Panc1 (cell line): ENCODE measurements at regions not wholly inside any gene's neighbourhood (a gene's known extent, or its start where the extent isn't known, plus 50 kb on each side); places are given as distances from the start of the nearest gene placed in this dataset.

Source experiments
- POLR2AphosphoS5 ChIP-seq: IDR thresholded peaks from 2 replicates; pipeline ENCODE4 v1.6.1; 2012; ENCODE audit warnings: mild to moderate bottlenecking, low read depth, low read length, moderate library complexity
- TCF7L2 ChIP-seq: IDR thresholded peaks from 2 replicates; pipeline ENCODE4 v1.6.1; 2011; ENCODE audit warnings: mild to moderate bottlenecking, low read depth, low read length, inconsistent platforms
- TF ChIP-seq, protein P1 (sequence below): fragments of 450-650 bp; IDR thresholded peaks from 2 replicates; pipeline ENCODE4 v1.5.1; 2017; ENCODE audit warnings: mild to moderate bottlenecking
- TF ChIP-seq, protein P2 (sequence below), 2 experiments: IDR thresholded peaks; 2 replicates each; pipeline ENCODE4 v1.6.1; 2011 to 2012; ENCODE audit warnings: low read depth in 2 of 2, control low read depth in 1 of 2, low read length in 1 of 2, mild to moderate bottlenecking in 1 of 2, moderate library complexity in 1 of 2; ENCODE audit not compliant: insufficient read depth in 1 of 2

DNA sequence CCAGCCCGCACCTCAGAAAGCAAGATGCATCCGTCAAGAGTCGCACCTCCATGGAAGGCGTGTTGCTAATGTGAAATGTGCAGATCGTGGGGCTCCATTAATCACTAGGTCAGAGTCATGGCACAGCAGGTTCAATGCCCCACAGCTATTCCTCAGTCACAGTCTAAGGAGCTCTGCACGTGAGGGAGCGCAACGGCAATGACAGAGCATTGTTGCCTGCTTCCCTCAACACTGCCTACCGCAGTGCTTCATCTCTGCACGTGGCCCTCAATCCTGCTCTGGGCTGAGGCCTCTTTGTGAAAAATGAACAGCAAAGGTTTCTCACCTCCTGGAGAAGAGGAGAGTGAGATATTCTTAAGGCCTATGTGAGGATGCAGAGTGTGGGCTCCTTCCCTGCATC, 995.2 kb upstream of the TMEM132C start:
- TF ChIP-seq POLR2AphosphoS5 (no peak), TCF7L2 (no peak)
- TF ChIP-seq, protein P1, sequence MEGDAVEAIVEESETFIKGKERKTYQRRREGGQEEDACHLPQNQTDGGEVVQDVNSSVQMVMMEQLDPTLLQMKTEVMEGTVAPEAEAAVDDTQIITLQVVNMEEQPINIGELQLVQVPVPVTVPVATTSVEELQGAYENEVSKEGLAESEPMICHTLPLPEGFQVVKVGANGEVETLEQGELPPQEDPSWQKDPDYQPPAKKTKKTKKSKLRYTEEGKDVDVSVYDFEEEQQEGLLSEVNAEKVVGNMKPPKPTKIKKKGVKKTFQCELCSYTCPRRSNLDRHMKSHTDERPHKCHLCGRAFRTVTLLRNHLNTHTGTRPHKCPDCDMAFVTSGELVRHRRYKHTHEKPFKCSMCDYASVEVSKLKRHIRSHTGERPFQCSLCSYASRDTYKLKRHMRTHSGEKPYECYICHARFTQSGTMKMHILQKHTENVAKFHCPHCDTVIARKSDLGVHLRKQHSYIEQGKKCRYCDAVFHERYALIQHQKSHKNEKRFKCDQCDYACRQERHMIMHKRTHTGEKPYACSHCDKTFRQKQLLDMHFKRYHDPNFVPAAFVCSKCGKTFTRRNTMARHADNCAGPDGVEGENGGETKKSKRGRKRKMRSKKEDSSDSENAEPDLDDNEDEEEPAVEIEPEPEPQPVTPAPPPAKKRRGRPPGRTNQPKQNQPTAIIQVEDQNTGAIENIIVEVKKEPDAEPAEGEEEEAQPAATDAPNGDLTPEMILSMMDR = no peak
- TF ChIP-seq, protein P2, sequence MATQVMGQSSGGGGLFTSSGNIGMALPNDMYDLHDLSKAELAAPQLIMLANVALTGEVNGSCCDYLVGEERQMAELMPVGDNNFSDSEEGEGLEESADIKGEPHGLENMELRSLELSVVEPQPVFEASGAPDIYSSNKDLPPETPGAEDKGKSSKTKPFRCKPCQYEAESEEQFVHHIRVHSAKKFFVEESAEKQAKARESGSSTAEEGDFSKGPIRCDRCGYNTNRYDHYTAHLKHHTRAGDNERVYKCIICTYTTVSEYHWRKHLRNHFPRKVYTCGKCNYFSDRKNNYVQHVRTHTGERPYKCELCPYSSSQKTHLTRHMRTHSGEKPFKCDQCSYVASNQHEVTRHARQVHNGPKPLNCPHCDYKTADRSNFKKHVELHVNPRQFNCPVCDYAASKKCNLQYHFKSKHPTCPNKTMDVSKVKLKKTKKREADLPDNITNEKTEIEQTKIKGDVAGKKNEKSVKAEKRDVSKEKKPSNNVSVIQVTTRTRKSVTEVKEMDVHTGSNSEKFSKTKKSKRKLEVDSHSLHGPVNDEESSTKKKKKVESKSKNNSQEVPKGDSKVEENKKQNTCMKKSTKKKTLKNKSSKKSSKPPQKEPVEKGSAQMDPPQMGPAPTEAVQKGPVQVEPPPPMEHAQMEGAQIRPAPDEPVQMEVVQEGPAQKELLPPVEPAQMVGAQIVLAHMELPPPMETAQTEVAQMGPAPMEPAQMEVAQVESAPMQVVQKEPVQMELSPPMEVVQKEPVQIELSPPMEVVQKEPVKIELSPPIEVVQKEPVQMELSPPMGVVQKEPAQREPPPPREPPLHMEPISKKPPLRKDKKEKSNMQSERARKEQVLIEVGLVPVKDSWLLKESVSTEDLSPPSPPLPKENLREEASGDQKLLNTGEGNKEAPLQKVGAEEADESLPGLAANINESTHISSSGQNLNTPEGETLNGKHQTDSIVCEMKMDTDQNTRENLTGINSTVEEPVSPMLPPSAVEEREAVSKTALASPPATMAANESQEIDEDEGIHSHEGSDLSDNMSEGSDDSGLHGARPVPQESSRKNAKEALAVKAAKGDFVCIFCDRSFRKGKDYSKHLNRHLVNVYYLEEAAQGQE (IDR thresholded peaks at IDR 0.05; ENCODE audit: insufficient read depth in 1 of 2, low read depth in 2 of 2, low read length in 1 of 2) = no peak
